ENCODE measurements at regions not wholly inside any gene's neighbourhood (a gene's known extent, or its start where the extent isn't known, plus 50 kb on each side); places are given as distances from the start of the nearest gene placed in this dataset.
"Not testable (repeated sequence)": the region's sequence is repeated elsewhere in the genome, so short reads cannot be mapped to it uniquely, and the experiment has no call there.

GRCh38 chr11:123344790-123345357 is 85.2 kb upstream of the GRAMD1B start:
- no peak for DNase-seq (ENCODE audit: extremely low read depth, low read depth)
- no peak for TF ChIP-seq CTCF (IDR thresholded peaks at IDR 0.05; ENCODE audit: low read depth, low read length)

GRCh38 chr11:123344188-123344587 is 85.9 kb upstream of the GRAMD1B start:
- DNase-seq (ENCODE audit: extremely low read depth, low read depth): not testable (repeated sequence)

- TF ChIP-seq CTCF (IDR thresholded peaks at IDR 0.05; ENCODE audit: low read depth, low read length): no peak
- no peak for DNase-seq (ENCODE audit: extremely low read depth, low read depth)
Observed at GRCh38 chr11:123338997-123339752, 90.9 kb upstream of the GRAMD1B start.

GRCh38 chr11:123338266-123338800 is 91.7 kb upstream of the GRAMD1B start:
- DNase-seq (ENCODE audit: extremely low read depth, low read depth): no peak
- no peak for TF ChIP-seq CTCF (IDR thresholded peaks at IDR 0.05; ENCODE audit: low read depth, low read length)

- no peak for DNase-seq (ENCODE audit: extremely low read depth, low read depth)
- TF ChIP-seq CTCF (IDR thresholded peaks at IDR 0.05; ENCODE audit: low read depth, low read length): no peak
Observed at GRCh38 chr11:123334925-123335324, 95.1 kb upstream of the GRAMD1B start.

GRCh38 chr11:123332577-123332976 is 97.5 kb upstream of the GRAMD1B start:
- DNase-seq (ENCODE audit: extremely low read depth, low read depth): not testable (repeated sequence)

GRCh38 chr11:123330948-123331347 is 99.1 kb upstream of the GRAMD1B start:
- DNase-seq (ENCODE audit: extremely low read depth, low read depth): no peak
- TF ChIP-seq CTCF (IDR thresholded peaks at IDR 0.05; ENCODE audit: low read depth, low read length): no peak

GRCh38 chr11:123330471-123330870 is 99.6 kb upstream of the GRAMD1B start:
- no peak for DNase-seq (ENCODE audit: extremely low read depth, low read depth)
- no peak for TF ChIP-seq CTCF (IDR thresholded peaks at IDR 0.05; ENCODE audit: low read depth, low read length)

Measured in AG09319 (cell line).